ENCODE measurements at regions not wholly inside any gene's neighbourhood (a gene's known extent, or its start where the extent isn't known, plus 50 kb on each side); places are given as distances from the start of the nearest gene placed in this dataset.

GRCh38 chr7:41027428-41028115 is 675.3 kb downstream of the INHBA start:
- no peak for TF ChIP-seq EP300 (IDR thresholded peaks at IDR 0.05; ENCODE audit: borderline replicate concordance)
- no peak for TF ChIP-seq CEBPB (IDR thresholded peaks at IDR 0.05)
- no peak for TF ChIP-seq REST (IDR thresholded peaks at IDR 0.05; ENCODE audit: low read depth)
- TF ChIP-seq RAD21 (IDR thresholded peaks at IDR 0.05; ENCODE audit: low read depth) = no peak
- TF ChIP-seq MAX (IDR thresholded peaks at IDR 0.05) = no peak
- no peak for TF ChIP-seq EGR1 (IDR thresholded peaks at IDR 0.05)
- TF ChIP-seq FOXM1 (IDR thresholded peaks at IDR 0.05; ENCODE audit: borderline replicate concordance, low read depth) = no peak
- TF ChIP-seq TAF1 (IDR thresholded peaks at IDR 0.05; ENCODE audit: low read depth) = no peak
- TF ChIP-seq CREB1 (IDR thresholded peaks at IDR 0.05; ENCODE audit: low read depth) = no peak
- TF ChIP-seq USF1 (IDR thresholded peaks at IDR 0.05) = no peak
- no peak for TF ChIP-seq NFIC (IDR thresholded peaks at IDR 0.05)

All from Ishikawa (cell line).